DND-41 (cell line): ENCODE measurements at regions not wholly inside any gene's neighbourhood (a gene's known extent, or its start where the extent isn't known, plus 50 kb on each side); places are given as distances from the start of the nearest gene placed in this dataset.
A peak's percentile ranks its signal among the peaks of the same experiment; 100 is the strongest.

Experiments used
- ATAC-seq: fragments of 200-7000 bp; cut with Tn5 transposase; 3 replicates; pipeline ENCODE4 v1.9.1; 2021; ENCODE audit warnings: low read depth; ENCODE audit not compliant: insufficient read depth
- DNase-seq: peaks from one replicate; pipeline ENCODE4 v3.0.0-alpha.2; 2020
- H2AFZ ChIP-seq: 2 replicates; pipeline ENCODE4 v1.6.0; 2012; ENCODE audit warnings: low read depth, low read length
- H3K27ac ChIP-seq: 2 replicates; pipeline ENCODE4 v1.5.1; 2012; ENCODE audit warnings: low read length, inconsistent platforms
- H3K27me3 ChIP-seq: fragments of 200-600 bp; sonication (generic); 2 replicates; pipeline ENCODE4 v1.6.0; 2012; ENCODE audit warnings: low read length, mild to moderate bottlenecking, inconsistent platforms; ENCODE audit not compliant: insufficient read depth, poor library complexity
- H3K36me3 ChIP-seq: 2 replicates; pipeline ENCODE4 v1.5.1; 2012; ENCODE audit warnings: low read length, inconsistent platforms; ENCODE audit not compliant: insufficient read depth
- H3K4me1 ChIP-seq: 2 replicates; pipeline ENCODE4 v1.5.1; 2012; ENCODE audit warnings: mild to moderate bottlenecking, low read length; ENCODE audit not compliant: insufficient read depth
- H3K4me2 ChIP-seq: 2 replicates; pipeline ENCODE4 v1.6.0; 2012; ENCODE audit warnings: mild to moderate bottlenecking, moderate library complexity, low read length, inconsistent platforms; ENCODE audit not compliant: insufficient read depth
- H3K4me3 ChIP-seq, 2 experiments: fragments of 200-600 bp in 1 of 2; shearing (Covaris generic) in 1 of 2; 2 replicates each; pipeline ENCODE4 v1.5.1; 2012 to 2016; ENCODE audit warnings: inconsistent platforms in 2 of 2, low read length in 2 of 2, mild to moderate bottlenecking in 2 of 2, low read depth in 1 of 2, moderate library complexity in 1 of 2
- H3K79me2 ChIP-seq: 2 replicates; pipeline ENCODE4 v1.6.0; 2012; ENCODE audit warnings: low read length, inconsistent platforms; ENCODE audit not compliant: insufficient read depth
- H3K9ac ChIP-seq: 2 replicates; pipeline ENCODE4 v1.6.0; 2012; ENCODE audit warnings: low read depth, mild to moderate bottlenecking, inconsistent platforms, low read length, moderate library complexity
- H3K9me3 ChIP-seq: 2 replicates; pipeline ENCODE4 v1.5.1; 2012; ENCODE audit warnings: low read length, moderate library complexity, mild to moderate bottlenecking, inconsistent platforms; ENCODE audit not compliant: insufficient read depth, severe bottlenecking
- H4K20me1 ChIP-seq: 2 replicates; pipeline ENCODE4 v1.6.0; 2012; ENCODE audit warnings: low read length; ENCODE audit not compliant: insufficient read depth
- EZH2 ChIP-seq: IDR thresholded peaks from 3 replicates; pipeline ENCODE4 v1.6.1; 2012; ENCODE audit warnings: borderline replicate concordance, low read depth, mild to moderate bottlenecking, moderate library complexity, low read length, inconsistent platforms; ENCODE audit not compliant: severe bottlenecking
- TF ChIP-seq, protein P1 (sequence below): IDR thresholded peaks from 2 replicates; pipeline ENCODE4 v1.5.1; 2012; ENCODE audit warnings: borderline replicate concordance, low read length, moderate library complexity, mild to moderate bottlenecking; ENCODE audit not compliant: poor library complexity, severe bottlenecking; ENCODE audit errors: extremely low read depth

- no peak for DNase-seq
- no peak for TF ChIP-seq EZH2
- TF ChIP-seq, protein P1, sequence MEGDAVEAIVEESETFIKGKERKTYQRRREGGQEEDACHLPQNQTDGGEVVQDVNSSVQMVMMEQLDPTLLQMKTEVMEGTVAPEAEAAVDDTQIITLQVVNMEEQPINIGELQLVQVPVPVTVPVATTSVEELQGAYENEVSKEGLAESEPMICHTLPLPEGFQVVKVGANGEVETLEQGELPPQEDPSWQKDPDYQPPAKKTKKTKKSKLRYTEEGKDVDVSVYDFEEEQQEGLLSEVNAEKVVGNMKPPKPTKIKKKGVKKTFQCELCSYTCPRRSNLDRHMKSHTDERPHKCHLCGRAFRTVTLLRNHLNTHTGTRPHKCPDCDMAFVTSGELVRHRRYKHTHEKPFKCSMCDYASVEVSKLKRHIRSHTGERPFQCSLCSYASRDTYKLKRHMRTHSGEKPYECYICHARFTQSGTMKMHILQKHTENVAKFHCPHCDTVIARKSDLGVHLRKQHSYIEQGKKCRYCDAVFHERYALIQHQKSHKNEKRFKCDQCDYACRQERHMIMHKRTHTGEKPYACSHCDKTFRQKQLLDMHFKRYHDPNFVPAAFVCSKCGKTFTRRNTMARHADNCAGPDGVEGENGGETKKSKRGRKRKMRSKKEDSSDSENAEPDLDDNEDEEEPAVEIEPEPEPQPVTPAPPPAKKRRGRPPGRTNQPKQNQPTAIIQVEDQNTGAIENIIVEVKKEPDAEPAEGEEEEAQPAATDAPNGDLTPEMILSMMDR, result no peak
- no peak overlapping the region for H3K4me2 ChIP-seq
- H3K27me3 ChIP-seq, result no peaks in the 10 kb centered on the region
- ATAC-seq, result no peak
- H2AFZ ChIP-seq, result no peak overlapping the region
- H3K9me3 ChIP-seq, result peaks cover 3% of the 10 kb centered on the region
- H3K27ac ChIP-seq, result no peak overlapping the region
- H3K4me3 ChIP-seq, result no peak overlapping the region
- H3K9ac ChIP-seq, result no peak overlapping the region
- no peaks in the 10 kb centered on the region for H3K79me2 ChIP-seq
- H3K36me3 ChIP-seq, result no peaks in the 10 kb centered on the region
- no peaks in the 10 kb centered on the region for H3K4me1 ChIP-seq
- no peaks in the 10 kb centered on the region for H4K20me1 ChIP-seq
These were observed 119.7 kb downstream of the PDHA2 start for GRCh38 chr4:95959633-95960032.

DNA sequence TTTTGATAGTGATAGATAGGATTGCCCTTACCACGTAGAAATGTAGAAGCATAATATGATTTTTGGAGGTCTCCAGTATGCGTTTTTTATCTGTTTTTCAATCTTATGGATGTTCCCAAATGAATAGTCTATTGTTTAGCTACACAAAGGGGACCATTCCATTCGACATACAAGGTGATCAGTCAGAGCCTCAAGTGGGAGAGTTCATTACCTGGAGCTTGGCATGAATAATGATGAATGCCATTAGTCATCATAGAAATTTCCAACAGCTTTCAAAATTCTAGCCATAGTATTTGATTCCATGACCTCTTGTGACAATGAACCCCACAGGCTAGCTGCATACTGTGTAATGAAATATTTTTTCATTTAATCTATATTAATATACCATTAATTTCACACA, 123.6 kb downstream of the PDHA2 start:
- Histone ChIP-seq H3K4me3 (no peak overlapping the region), H3K4me1 (no peaks in the 10 kb centered on the region), H2AFZ (no peak overlapping the region), H3K79me2 (no peaks in the 10 kb centered on the region), H3K4me2 (no peak overlapping the region), H3K27ac (no peak overlapping the region), H3K27me3 (no peaks in the 10 kb centered on the region), H4K20me1 (no peaks in the 10 kb centered on the region), H3K9me3 (peaks cover 5% of the 10 kb centered on the region), H3K36me3 (no peaks in the 10 kb centered on the region), H3K9ac (no peak overlapping the region)
- TF ChIP-seq, protein P1, result no peak
- TF ChIP-seq EZH2, result no peak
- DNase-seq, result no peak
- no peak for ATAC-seq

- no peaks in the 10 kb centered on the region for H4K20me1 ChIP-seq
- no peak overlapping the region for H3K9ac ChIP-seq
- peaks cover 31% of the 10 kb centered on the region for H3K36me3 ChIP-seq
- DNase-seq (no peak), ATAC-seq (no peak)
- peak overlapping the region in 1 of 2 experiments; percentile 17; a peak in 2 of 4 replicates for H3K4me3 ChIP-seq
- no peak overlapping the region for H3K4me2 ChIP-seq
- no peak overlapping the region; the same call in 1 of the 2 replicates for H3K27ac ChIP-seq
- no peaks in the 10 kb centered on the region for H3K27me3 ChIP-seq
- no peaks in the 10 kb centered on the region for H3K79me2 ChIP-seq
- no peak for TF ChIP-seq EZH2
- TF ChIP-seq, protein P1, result no peak
- H3K9me3 ChIP-seq, result peaks cover 58% of the 10 kb centered on the region
- peaks cover 17% of the 10 kb centered on the region for H3K4me1 ChIP-seq
- H2AFZ ChIP-seq, result no peak overlapping the region
These were observed 140.3 kb downstream of the PDHA2 start for GRCh38 chr4:95979961-95980876.
